ENCODE measurements at regions not wholly inside any gene's neighbourhood (a gene's known extent, or its start where the extent isn't known, plus 50 kb on each side); places are given as distances from the start of the nearest gene placed in this dataset.

DNA sequence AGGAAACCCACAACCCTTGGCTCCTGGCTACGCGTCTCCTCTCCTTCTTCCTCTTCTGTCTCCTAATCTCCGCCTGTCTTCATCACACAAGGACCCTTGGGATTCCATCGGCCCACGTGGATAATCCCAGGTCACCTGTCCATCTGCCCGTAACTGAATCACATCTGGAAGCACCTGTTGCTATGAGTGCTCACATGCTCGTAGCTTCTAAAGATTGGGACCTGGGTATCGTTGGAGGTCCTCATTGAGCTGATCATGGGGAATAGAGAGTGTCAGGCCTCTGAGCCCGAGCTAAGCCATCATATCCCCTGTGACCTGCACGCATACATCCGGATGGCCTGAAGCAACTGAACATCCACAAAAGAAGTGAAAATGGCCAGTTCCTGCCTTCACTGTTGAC, 175.4 kb downstream of the SHOX start (continued):
- no peak for TF ChIP-seq RNF2 (IDR thresholded peaks at IDR 0.05; ENCODE audit: borderline replicate concordance, low read depth, low read length, missing control alignments, poor library complexity, severe bottlenecking)

All from H1 (cell line).